WERI-Rb-1 (cell line): ENCODE measurements at regions not wholly inside any gene's neighbourhood (a gene's known extent, or its start where the extent isn't known, plus 50 kb on each side); places are given as distances from the start of the nearest gene placed in this dataset.

ENCODE experiments used
- DNase-seq: peaks from one replicate; pipeline ENCODE4 v3.0.0-alpha.2; 2020
- H3K27ac ChIP-seq: fragments of 250-450 bp; sonication (Bioruptor Pico); 2 replicates; pipeline ENCODE4 v1.5.1; 2020; ENCODE audit warnings: mild to moderate bottlenecking, moderate library complexity
- H3K27me3 ChIP-seq: fragments of 250-450 bp; sonication (Bioruptor Pico); 2 replicates; pipeline ENCODE4 v1.5.1; 2021; ENCODE audit warnings: mild to moderate bottlenecking, low read depth, moderate library complexity; ENCODE audit not compliant: insufficient read depth, severe bottlenecking
- H3K36me3 ChIP-seq: fragments of 250-450 bp; sonication (Bioruptor Pico); 2 replicates; pipeline ENCODE4 v1.5.1; 2020; ENCODE audit warnings: mild to moderate bottlenecking, moderate library complexity
- H3K4me3 ChIP-seq: 2 replicates; pipeline ENCODE4 v1.5.1; 2011; ENCODE audit warnings: low read depth, mild to moderate bottlenecking, control low read depth, low read length
- H3K9me3 ChIP-seq: fragments of 250-450 bp; sonication (Bioruptor Pico); 2 replicates; pipeline ENCODE4 v1.5.1; 2021; ENCODE audit warnings: mild to moderate bottlenecking, moderate library complexity; ENCODE audit not compliant: severe bottlenecking
- CTCF ChIP-seq: IDR thresholded peaks from 2 replicates; pipeline ENCODE4 v1.5.1; 2011; ENCODE audit warnings: low read depth, mild to moderate bottlenecking, control low read depth, inconsistent platforms, low read length

GRCh38 chr12:31201382-31201781 is 124.6 kb downstream of the SINHCAF start:
- no peak for DNase-seq
- no peaks in the 10 kb centered on the region for H3K27me3 ChIP-seq
- no peak overlapping the region for H3K4me3 ChIP-seq
- H3K27ac ChIP-seq = no peak overlapping the region
- no peak for TF ChIP-seq CTCF
- no peaks in the 10 kb centered on the region for H3K36me3 ChIP-seq
- H3K9me3 ChIP-seq = no peaks in the 10 kb centered on the region

GRCh38 chr12:31203261-31203660 is 122.7 kb downstream of the SINHCAF start:
- no peak for TF ChIP-seq CTCF
- Histone ChIP-seq H3K9me3 (no peaks in the 10 kb centered on the region), H3K4me3 (no peak overlapping the region), H3K27ac (no peak overlapping the region), H3K27me3 (no peaks in the 10 kb centered on the region), H3K36me3 (no peaks in the 10 kb centered on the region)
- DNase-seq = no peak

GRCh38 chr12:31205054-31205453 is 120.9 kb downstream of the SINHCAF start:
- H3K27me3 ChIP-seq = no peaks in the 10 kb centered on the region
- no peak for TF ChIP-seq CTCF
- DNase-seq = no peak

GRCh38 chr12:31206038-31206670 is 119.8 kb downstream of the SINHCAF start:
- no peak overlapping the region for H3K4me3 ChIP-seq
- TF ChIP-seq CTCF = no peak
- H3K27me3 ChIP-seq = no peaks in the 10 kb centered on the region
- H3K36me3 ChIP-seq = no peaks in the 10 kb centered on the region
- DNase-seq = no peak
- H3K9me3 ChIP-seq = no peaks in the 10 kb centered on the region
- no peak overlapping the region for H3K27ac ChIP-seq

More at GRCh38 chr12:31205054-31205453, 120.9 kb downstream of the SINHCAF start:
- no peaks in the 10 kb centered on the region for H3K9me3 ChIP-seq
- H3K4me3 ChIP-seq = no peak overlapping the region
- H3K27ac ChIP-seq = no peak overlapping the region
- H3K36me3 ChIP-seq = no peaks in the 10 kb centered on the region

- TF ChIP-seq CTCF = no peak
- DNase-seq = no peak
- no peaks in the 10 kb centered on the region for H3K27me3 ChIP-seq
- no peak overlapping the region for H3K4me3 ChIP-seq
- no peaks in the 10 kb centered on the region for H3K9me3 ChIP-seq
- H3K27ac ChIP-seq = no peak overlapping the region
- H3K36me3 ChIP-seq = no peaks in the 10 kb centered on the region
Measured at GRCh38 chr12:31207799-31208465, 118.0 kb downstream of the SINHCAF start.
